Body of pancreas (tissue), 4 donors: ENCODE measurements at regions not wholly inside any gene's neighbourhood (a gene's known extent, or its start where the extent isn't known, plus 50 kb on each side); places are given as distances from the start of the nearest gene placed in this dataset.

Source experiments
- ATAC-seq: fragments of 150-250 bp; one replicate; pipeline ENCODE4 v1.9.1; 2016
- DNase-seq, 4 donors: peaks; one replicate each; pipeline ENCODE4 v3.0.0-alpha.2; 2019
- H3K27ac ChIP-seq, 4 donors: fragments of 200-600 bp; sonication (generic); 1 replicate in 3 of 4; 2 replicates in 1 of 4; pipeline versions ENCODE4 v1.5.1 to v1.6.1; 2016 to 2019; ENCODE audit warnings: mild to moderate bottlenecking in 1 of 4, mixed read lengths in 1 of 4, moderate library complexity in 1 of 4
- H3K27me3 ChIP-seq, 2 donors: fragments of 200-600 bp; sonication (generic); one replicate each; pipeline ENCODE4 v1.6.0; 2016; ENCODE audit warnings: mild to moderate bottlenecking in 1 of 2
- H3K36me3 ChIP-seq, 2 donors: fragments of 200-600 bp; sonication (generic); replicated peaks in 1 of 2; 2 replicates each; pipeline ENCODE4 v1.5.1; 2016; ENCODE audit warnings: low read depth in 2 of 2; ENCODE audit not compliant: insufficient read depth in 1 of 2
- H3K4me1 ChIP-seq: fragments of 200-600 bp; sonication (generic); one replicate; pipeline ENCODE4 v1.6.0; 2016
- H3K4me3 ChIP-seq, 2 donors: fragments of 200-600 bp; sonication (generic); 1 replicate in 1 of 2; 2 replicates in 1 of 2; pipeline ENCODE4 v1.5.1; 2016 to 2019
- H3K9me3 ChIP-seq, 3 donors: fragments of 200-600 bp; sonication (generic); 1 replicate in 2 of 3; 2 replicates in 1 of 3; pipeline ENCODE4 v1.5.1; 2016
- POLR2A ChIP-seq, 3 donors: fragments of 450-650 bp; IDR thresholded peaks; one replicate each; pipeline ENCODE4 v1.6.1; 2016; ENCODE audit warnings: antibody characterized with exemption in 3 of 3, mild to moderate bottlenecking in 2 of 3
- WGBS, 2 donors: methylation state at CpG; one replicate each; pipeline ENCODE4 v1.1.5; 2017; 5-methylcytosine and 5-hydroxymethylcytosine counted together
- intact Hi-C: fragments of 100-400 bp; cut with DNase I; formaldehyde crosslinking; loops from one replicate; pipeline ENCODE4 v1.15.1; 2023
- TF ChIP-seq, protein P1 (sequence below), 7 experiments: fragments of 450-650 bp in 4 of 7; fragments of 200-600 bp in 3 of 7; sonication (generic) in 3 of 7; IDR thresholded peaks; one replicate each; pipeline ENCODE4 v1.5.1; 2016 to 2019; ENCODE audit warnings: antibody characterized with exemption in 7 of 7

DNA sequence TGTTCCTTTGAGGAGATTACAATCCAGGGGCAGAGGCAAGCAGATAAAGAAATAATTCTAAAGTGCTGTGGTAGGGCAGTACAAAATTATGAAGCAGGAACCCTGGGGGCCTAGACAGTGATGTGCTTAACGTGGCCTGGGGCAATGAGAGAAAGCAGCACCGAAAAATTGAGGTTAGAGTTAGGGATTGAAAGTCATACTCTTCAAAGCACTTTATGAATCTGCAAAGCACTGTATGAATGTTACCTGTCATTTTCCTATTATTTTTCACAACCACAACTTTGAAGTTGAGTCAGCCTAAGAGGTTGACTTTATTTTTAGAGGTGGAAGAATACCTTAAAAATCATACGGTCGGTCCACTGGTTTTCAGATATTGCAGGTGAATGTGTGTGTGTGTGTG, 183.4 kb upstream of the NFIA start:
- H3K27ac ChIP-seq, result no peak overlapping the region
- H3K36me3 ChIP-seq, result no peaks in the 10 kb centered on the region
- peaks cover 6% of the 10 kb centered on the region for H3K4me1 ChIP-seq
- no peak overlapping the region for H3K4me3 ChIP-seq
- DNase-seq (no peak), ATAC-seq (no peak)
- TF ChIP-seq, protein P1, sequence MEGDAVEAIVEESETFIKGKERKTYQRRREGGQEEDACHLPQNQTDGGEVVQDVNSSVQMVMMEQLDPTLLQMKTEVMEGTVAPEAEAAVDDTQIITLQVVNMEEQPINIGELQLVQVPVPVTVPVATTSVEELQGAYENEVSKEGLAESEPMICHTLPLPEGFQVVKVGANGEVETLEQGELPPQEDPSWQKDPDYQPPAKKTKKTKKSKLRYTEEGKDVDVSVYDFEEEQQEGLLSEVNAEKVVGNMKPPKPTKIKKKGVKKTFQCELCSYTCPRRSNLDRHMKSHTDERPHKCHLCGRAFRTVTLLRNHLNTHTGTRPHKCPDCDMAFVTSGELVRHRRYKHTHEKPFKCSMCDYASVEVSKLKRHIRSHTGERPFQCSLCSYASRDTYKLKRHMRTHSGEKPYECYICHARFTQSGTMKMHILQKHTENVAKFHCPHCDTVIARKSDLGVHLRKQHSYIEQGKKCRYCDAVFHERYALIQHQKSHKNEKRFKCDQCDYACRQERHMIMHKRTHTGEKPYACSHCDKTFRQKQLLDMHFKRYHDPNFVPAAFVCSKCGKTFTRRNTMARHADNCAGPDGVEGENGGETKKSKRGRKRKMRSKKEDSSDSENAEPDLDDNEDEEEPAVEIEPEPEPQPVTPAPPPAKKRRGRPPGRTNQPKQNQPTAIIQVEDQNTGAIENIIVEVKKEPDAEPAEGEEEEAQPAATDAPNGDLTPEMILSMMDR (IDR thresholded peaks at IDR 0.05), result no peak
- no peak for TF ChIP-seq POLR2A (IDR thresholded peaks at IDR 0.05)
- 90 to 91% methylated on average over 4 of the region's 4 CpGs for WGBS, 2 donors
- intact Hi-C loops, result no loop called here
- no peaks in the 10 kb centered on the region for H3K27me3 ChIP-seq
- H3K9me3 ChIP-seq, result no peaks in the 10 kb centered on the region

DNA sequence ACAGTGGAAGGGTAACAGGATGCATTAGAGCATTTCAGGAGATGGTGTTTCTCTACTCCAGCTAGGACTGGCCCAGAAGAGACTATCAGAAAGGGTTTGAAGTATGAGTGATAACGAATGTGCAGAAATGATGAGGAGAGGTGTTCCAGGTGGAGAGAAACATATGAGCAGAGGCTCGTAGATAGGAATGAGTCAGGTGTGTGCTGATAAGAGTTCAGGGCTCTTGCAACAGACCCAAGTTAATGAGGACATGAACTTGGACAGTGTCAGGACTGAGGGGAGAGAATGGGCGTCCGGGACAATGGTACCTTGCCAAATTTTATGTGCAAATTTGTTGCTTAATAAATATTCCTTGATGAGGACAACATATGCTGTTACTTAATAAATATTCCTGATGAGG, 183.9 kb upstream of the NFIA start:
- ATAC-seq (no peak), DNase-seq (no peak)
- no peaks in the 10 kb centered on the region for H3K27me3 ChIP-seq
- H3K4me1 ChIP-seq, result peaks cover 6% of the 10 kb centered on the region
- intact Hi-C loops, result no loop called here
- no peak for TF ChIP-seq POLR2A (IDR thresholded peaks at IDR 0.05)
- TF ChIP-seq, protein P1 (IDR thresholded peaks at IDR 0.05), result no peak
- no peaks in the 10 kb centered on the region for H3K36me3 ChIP-seq
- H3K4me3 ChIP-seq, result no peak overlapping the region
- no peaks in the 10 kb centered on the region for H3K9me3 ChIP-seq
- H3K27ac ChIP-seq, result no peak overlapping the region
- 37 to 38% methylated on average over 4 of the region's 4 CpGs for WGBS, 2 donors

DNA sequence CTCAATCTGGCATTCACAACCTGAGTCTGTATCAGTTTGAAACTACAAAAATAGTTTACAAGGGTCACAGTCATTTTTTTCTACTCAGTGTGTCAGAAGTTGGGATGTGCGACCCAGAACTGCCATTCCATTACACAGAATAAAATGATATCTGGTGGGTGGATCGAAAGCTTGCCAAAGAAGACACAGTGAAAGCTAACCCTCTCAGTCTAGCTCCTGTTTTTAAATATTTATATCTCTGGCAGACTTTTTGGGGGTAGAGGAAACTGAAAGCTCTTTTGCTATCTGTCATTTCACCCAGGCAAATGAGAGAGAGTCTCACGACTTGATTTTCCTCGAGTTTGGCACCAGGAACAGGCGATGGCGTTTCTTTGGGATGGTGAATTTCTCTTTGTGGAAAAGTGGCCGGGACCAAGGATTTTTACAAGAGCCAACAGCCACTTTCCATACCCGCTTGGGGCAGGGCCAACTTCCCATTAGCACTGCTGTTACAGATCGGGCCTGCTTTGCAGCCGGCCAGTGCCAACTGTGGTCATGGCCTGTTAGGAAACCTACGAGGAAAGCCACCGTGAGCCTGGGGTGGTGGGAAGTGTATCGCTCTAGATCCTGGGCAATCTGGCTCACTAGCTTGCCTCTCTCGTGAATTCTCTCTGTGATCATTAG, 185.5 kb upstream of the NFIA start:
- TF ChIP-seq, protein P1 (IDR thresholded peaks at IDR 0.05), result no peak
- TF ChIP-seq POLR2A (IDR thresholded peaks at IDR 0.05), result no peak
- Histone ChIP-seq H3K36me3 (no peaks in the 10 kb centered on the region), H3K27ac (no peak overlapping the region), H3K4me1 (peaks cover 6% of the 10 kb centered on the region), H3K4me3 (no peak overlapping the region), H3K27me3 (no peaks in the 10 kb centered on the region), H3K9me3 (no peaks in the 10 kb centered on the region)
- DNase-seq (no peak), ATAC-seq (no peak)
- 89 to 93% methylated on average over 14 of the region's 14 CpGs for WGBS, 2 donors
- intact Hi-C loops, result no loop called here

DNA sequence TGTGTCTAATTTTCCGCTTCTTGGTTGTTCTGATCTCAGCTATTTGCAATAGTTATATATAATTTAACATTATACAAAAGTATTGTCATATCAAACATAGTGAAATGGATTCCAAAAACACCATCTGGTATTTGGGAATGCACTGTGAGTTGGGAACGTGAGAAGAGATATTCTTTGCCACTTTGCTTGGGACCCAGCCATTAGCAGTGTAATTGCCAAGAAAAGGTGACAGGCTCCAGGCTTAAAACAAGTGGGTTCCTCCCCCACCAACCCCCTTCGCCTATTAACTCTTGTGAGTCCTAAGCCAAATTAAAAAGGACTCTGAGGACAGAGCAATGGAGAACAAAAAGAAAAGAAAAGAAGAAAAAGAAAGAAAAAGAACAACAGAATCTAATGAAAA, 186.7 kb upstream of the NFIA start:
- peaks cover 6% of the 10 kb centered on the region for H3K4me1 ChIP-seq
- no peak overlapping the region for H3K4me3 ChIP-seq
- TF ChIP-seq POLR2A (IDR thresholded peaks at IDR 0.05), result no peak
- TF ChIP-seq, protein P1 (IDR thresholded peaks at IDR 0.05), result no peak
- H3K27me3 ChIP-seq, result no peaks in the 10 kb centered on the region
- H3K9me3 ChIP-seq, result no peaks in the 10 kb centered on the region
- intact Hi-C loops, result no loop called here
- WGBS, 2 donors, result 59 to 66% methylated on average over 3 of the region's 3 CpGs
- no peak overlapping the region for H3K27ac ChIP-seq
- ATAC-seq, result no peak
- no peaks in the 10 kb centered on the region for H3K36me3 ChIP-seq
- DNase-seq, result no peak

DNA sequence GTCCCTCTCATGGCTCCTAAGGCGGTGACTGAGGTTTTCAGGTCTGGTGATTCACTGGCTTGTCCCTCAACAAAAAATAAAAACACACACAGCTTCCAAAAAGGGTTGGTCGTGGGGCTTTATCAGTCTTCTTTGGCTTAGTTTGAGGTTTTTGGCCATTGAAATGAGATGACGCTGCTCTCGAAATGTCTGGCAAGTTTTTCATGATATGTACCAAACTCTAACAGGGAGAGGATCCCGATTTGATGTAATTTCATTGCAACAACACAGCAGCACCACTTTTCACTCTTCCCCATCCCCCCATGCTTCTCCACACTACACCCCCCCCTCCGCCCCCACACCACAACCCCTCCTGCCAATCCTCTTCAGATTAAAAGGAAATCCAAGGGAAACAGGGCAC, 187.1 kb upstream of the NFIA start:
- Histone ChIP-seq H3K9me3 (no peaks in the 10 kb centered on the region), H3K4me1 (peaks cover 6% of the 10 kb centered on the region), H3K36me3 (no peaks in the 10 kb centered on the region), H3K4me3 (no peak overlapping the region), H3K27me3 (no peaks in the 10 kb centered on the region), H3K27ac (no peak overlapping the region)
- DNase-seq (no peak), ATAC-seq (no peak)
- WGBS, 2 donors, result 75 to 82% methylated on average over 6 of the region's 6 CpGs
- TF ChIP-seq POLR2A (IDR thresholded peaks at IDR 0.05), result no peak
- TF ChIP-seq, protein P1 (IDR thresholded peaks at IDR 0.05), result no peak
- intact Hi-C loops, result no loop called here
